Heart left ventricle (tissue), 16 donors: ENCODE measurements at regions not wholly inside any gene's neighbourhood (a gene's known extent, or its start where the extent isn't known, plus 50 kb on each side); places are given as distances from the start of the nearest gene placed in this dataset.

Experiments
- ATAC-seq, 4 donors: fragments of 200-7000 bp; cut with Tn5 transposase; one replicate each; pipeline ENCODE4 v1.9.1; 2020 to 2022; ENCODE audit warnings: moderate library complexity in 4 of 4, mild to moderate bottlenecking in 3 of 4, moderate number of reproducible peaks in 1 of 4
- DNase-seq, 5 donors: peaks; one replicate each; pipeline ENCODE4 v3.0.0-alpha.2; 2020
- H3K27ac ChIP-seq, 12 donors: fragments of 200-600 bp; sonication (generic) in 4 of 12; one replicate each; pipeline versions ENCODE4 v1.5.0 to v1.8.0; 2016 to 2022; ENCODE audit warnings: mild to moderate bottlenecking in 2 of 12
- H3K27me3 ChIP-seq, 9 donors: fragments of 200-600 bp; sonication (generic) in 2 of 9; one replicate each; pipeline versions ENCODE4 v1.5.1 to v1.8.0; 2016 to 2022; ENCODE audit warnings: mild to moderate bottlenecking in 3 of 9
- H3K36me3 ChIP-seq, 9 donors: fragments of 200-600 bp; sonication (generic) in 2 of 9; one replicate each; pipeline versions ENCODE4 v1.5.0 to v1.8.0; 2018 to 2022; ENCODE audit warnings: mild to moderate bottlenecking in 2 of 9
- H3K4me1 ChIP-seq, 12 donors: fragments of 200-600 bp; sonication (generic) in 4 of 12; one replicate each; pipeline versions ENCODE4 v1.5.0 to v1.8.0; 2016 to 2022; ENCODE audit warnings: mild to moderate bottlenecking in 3 of 12
- H3K4me3 ChIP-seq, 12 donors: fragments of 200-600 bp; sonication (generic) in 4 of 12; one replicate each; pipeline versions ENCODE4 v1.5.0 to v1.8.0; 2017 to 2022; ENCODE audit warnings: mild to moderate bottlenecking in 9 of 12, moderate library complexity in 4 of 12
- H3K9me3 ChIP-seq, 12 donors: fragments of 200-600 bp; sonication (generic) in 4 of 12; one replicate each; pipeline versions ENCODE4 v1.5.0 to v1.8.0; 2016 to 2022; ENCODE audit warnings: mild to moderate bottlenecking in 1 of 12
- POLR2A ChIP-seq, 2 donors: fragments of 450-650 bp; IDR thresholded peaks; one replicate each; pipeline ENCODE4 v1.6.1; 2017; ENCODE audit warnings: antibody characterized with exemption in 2 of 2, mild to moderate bottlenecking in 2 of 2, moderate library complexity in 2 of 2
- whole genome bisulfite sequencing, 4 donors: extraction: QIAGEN DNeasy Blood & Tissue Kit in 2 of 4; methylation state at CpG; one replicate each; pipeline versions ENCODE4 v1.1.5 to v1.1.7; 2013 to 2018; 5-methylcytosine and 5-hydroxymethylcytosine counted together
- intact Hi-C, 10 donors: fragments of 100-400 bp; cut with DNase I; formaldehyde crosslinking; loops; one replicate each; pipeline versions ENCODE4 v1.11.1 to v1.14.2; 2022
- TF ChIP-seq, protein P1 (sequence below), 12 donors: fragments of 200-600 bp; sonication (generic) in 4 of 12; IDR thresholded peaks; one replicate each; pipeline versions ENCODE4 v1.5.0 to v1.8.0; 2018 to 2022; ENCODE audit warnings: antibody characterized with exemption in 12 of 12, mild to moderate bottlenecking in 5 of 12
- donor health status: ischemic (EF 13 %, LVEDD 7.1; RV severe dilation, severe dysfunction).
- donor health status: healthy with polysubstance abuse.
- donor health status: DM: no; HTN: yes; CAD: no.
- donor health status: DM: no; HTN: no; CAD: no.
- donor health status: ischemic (EF 25% LVEDD 6.9; RV normal size, moderate dysfunction).
- donor health status: ischemic (EF 25% LVEDD 5.7; RV mildly dilated, moderate dysfunction).
- donor health status: healthy.
- donor health status: DM: yes; HTN: yes; CAD: no.
- donor health status: ischemic (EF 35%, LVEDD 5.7; RV mildly dilated, moderate dysfunction).
- donor health status: nonischemic (EF 11% LVEDD 7.7; RV severe dilation, severe dysfunction).
- donor health status: DM: yes; HTN: yes; CAD: no.
- donor health status: PGD.
- donor health status: ischemic (EF 29% LVEDD 5.4; RV normal size, mild dysfunction).
- donor health status: nonischemic (EF 23%, LVEDD 6.1; RV moderate dilation, normal function).

GRCh38 chr18:44246001-44246400 lies 434.7 kb upstream of the SETBP1 start:
- no peaks in the 10 kb centered on the region for H3K36me3 ChIP-seq
- TF ChIP-seq, protein P1, sequence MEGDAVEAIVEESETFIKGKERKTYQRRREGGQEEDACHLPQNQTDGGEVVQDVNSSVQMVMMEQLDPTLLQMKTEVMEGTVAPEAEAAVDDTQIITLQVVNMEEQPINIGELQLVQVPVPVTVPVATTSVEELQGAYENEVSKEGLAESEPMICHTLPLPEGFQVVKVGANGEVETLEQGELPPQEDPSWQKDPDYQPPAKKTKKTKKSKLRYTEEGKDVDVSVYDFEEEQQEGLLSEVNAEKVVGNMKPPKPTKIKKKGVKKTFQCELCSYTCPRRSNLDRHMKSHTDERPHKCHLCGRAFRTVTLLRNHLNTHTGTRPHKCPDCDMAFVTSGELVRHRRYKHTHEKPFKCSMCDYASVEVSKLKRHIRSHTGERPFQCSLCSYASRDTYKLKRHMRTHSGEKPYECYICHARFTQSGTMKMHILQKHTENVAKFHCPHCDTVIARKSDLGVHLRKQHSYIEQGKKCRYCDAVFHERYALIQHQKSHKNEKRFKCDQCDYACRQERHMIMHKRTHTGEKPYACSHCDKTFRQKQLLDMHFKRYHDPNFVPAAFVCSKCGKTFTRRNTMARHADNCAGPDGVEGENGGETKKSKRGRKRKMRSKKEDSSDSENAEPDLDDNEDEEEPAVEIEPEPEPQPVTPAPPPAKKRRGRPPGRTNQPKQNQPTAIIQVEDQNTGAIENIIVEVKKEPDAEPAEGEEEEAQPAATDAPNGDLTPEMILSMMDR (IDR thresholded peaks at IDR 0.05) = no peak
- no peak for TF ChIP-seq POLR2A (IDR thresholded peaks at IDR 0.05)
- H3K9me3 ChIP-seq = peaks cover 0 to 5% (median 0%) of the 10 kb centered on the region in 12 donors
- DNase-seq (no peak), ATAC-seq (no peak)
- intact Hi-C loops = no loop called here
- no peak overlapping the region for H3K27ac ChIP-seq
- H3K4me1 ChIP-seq = no peaks in the 10 kb centered on the region
- no peak overlapping the region for H3K4me3 ChIP-seq
- no peaks in the 10 kb centered on the region for H3K27me3 ChIP-seq
- 59 to 71% (median 69%) methylated on average over 2 of the region's 2 CpGs for WGBS, 4 donors

GRCh38 chr18:44258086-44258485 lies 422.6 kb upstream of the SETBP1 start:
- intact Hi-C loops = no loop called here
- ATAC-seq = no peak

GRCh38 chr18:44258576-44258975 lies 422.1 kb upstream of the SETBP1 start:
- ATAC-seq = no peak
- TF ChIP-seq, protein P1 (IDR thresholded peaks at IDR 0.05) = no peak
- no peak for TF ChIP-seq POLR2A (IDR thresholded peaks at IDR 0.05)
- H3K36me3 ChIP-seq = no peaks in the 10 kb centered on the region

More at GRCh38 chr18:44258086-44258485, 422.6 kb upstream of the SETBP1 start:
- H3K9me3 ChIP-seq = peaks cover 0 to 22% (median 13%) of the 10 kb centered on the region in 12 donors
- H3K27ac ChIP-seq = no peak overlapping the region
- H3K4me3 ChIP-seq = no peak overlapping the region
- no peaks in the 10 kb centered on the region for H3K36me3 ChIP-seq
- TF ChIP-seq, protein P1 (IDR thresholded peaks at IDR 0.05) = no peak
- TF ChIP-seq POLR2A (IDR thresholded peaks at IDR 0.05) = no peak
- no peak for DNase-seq
- H3K27me3 ChIP-seq = no peaks in the 10 kb centered on the region
- H3K4me1 ChIP-seq = no peaks in the 10 kb centered on the region

GRCh38 chr18:44259610-44260009 lies 421.1 kb upstream of the SETBP1 start:
- Histone ChIP-seq H3K27me3 (no peaks in the 10 kb centered on the region), H3K9me3 (peaks cover 0 to 29% (median 15%) of the 10 kb centered on the region in 12 donors), H3K36me3 (no peaks in the 10 kb centered on the region), H3K27ac (no peak overlapping the region), H3K4me1 (no peaks in the 10 kb centered on the region), H3K4me3 (no peak overlapping the region)
- TF ChIP-seq POLR2A (IDR thresholded peaks at IDR 0.05) = no peak
- TF ChIP-seq, protein P1 (IDR thresholded peaks at IDR 0.05) = no peak
- ATAC-seq (no peak), DNase-seq (no peak)
- WGBS, 4 donors = 77 to 87% (median 83%) methylated on average over 3 of the region's 3 CpGs
- intact Hi-C loops = no loop called here

More at GRCh38 chr18:44258576-44258975, 422.1 kb upstream of the SETBP1 start:
- peaks cover 0 to 27% (median 15%) of the 10 kb centered on the region in 12 donors for H3K9me3 ChIP-seq
- no peaks in the 10 kb centered on the region for H3K4me1 ChIP-seq
- intact Hi-C loops = no loop called here
- no peak overlapping the region for H3K27ac ChIP-seq
- no peaks in the 10 kb centered on the region for H3K27me3 ChIP-seq
- H3K4me3 ChIP-seq = no peak overlapping the region
- DNase-seq = no peak
